A673 (cell line): ENCODE measurements at regions not wholly inside any gene's neighbourhood (a gene's known extent, or its start where the extent isn't known, plus 50 kb on each side); places are given as distances from the start of the nearest gene placed in this dataset.

ENCODE experiments used
- EZH2 ChIP-seq: fragments of 200-600 bp; sonication (generic); IDR thresholded peaks from 2 replicates; pipeline ENCODE4 v1.6.1; 2017; ENCODE audit warnings: borderline replicate concordance, low read depth, mild to moderate bottlenecking, mixed read lengths, antibody characterized with exemption, low read length; ENCODE audit not compliant: poor library complexity, severe bottlenecking
- TF ChIP-seq, protein P1 (sequence below): fragments of 300-800, 200-600 bp; sonication (generic); conservative IDR thresholded peaks from 2 replicates; pipeline ENCODE4 v1.5.1; 2017; ENCODE audit warnings: low read depth, mild to moderate bottlenecking, antibody characterized with exemption, low read length, moderate library complexity, mixed read lengths

DNA sequence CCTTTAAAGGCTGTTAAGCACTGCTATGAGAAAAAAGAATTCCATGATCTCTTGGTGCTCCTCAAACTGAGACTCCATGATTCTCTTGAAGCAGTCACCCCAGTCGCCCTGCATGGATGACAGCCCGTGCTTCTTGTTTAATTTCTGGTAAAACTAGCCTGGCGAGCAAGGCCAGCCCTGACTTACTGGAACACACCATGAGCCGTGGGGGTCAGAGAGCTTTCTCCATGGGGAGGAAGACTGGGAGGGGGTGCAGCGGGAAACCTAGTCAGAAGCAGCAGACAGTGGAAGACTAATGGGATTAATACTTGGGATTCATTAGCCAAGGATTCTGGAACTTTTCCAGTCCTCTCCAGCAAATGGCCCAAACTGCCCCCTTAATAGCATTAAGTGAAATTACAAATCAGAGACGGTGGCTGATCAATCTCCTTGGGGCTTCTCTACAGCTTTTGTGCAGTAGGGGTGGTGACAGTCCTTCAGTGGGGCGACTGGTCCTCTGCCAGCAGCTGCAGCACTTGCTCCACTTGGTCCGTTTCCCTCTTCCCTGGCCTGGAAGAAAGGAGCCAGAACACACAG lies 57.2 kb upstream of the LRRN2 start:
- TF ChIP-seq, protein P1, sequence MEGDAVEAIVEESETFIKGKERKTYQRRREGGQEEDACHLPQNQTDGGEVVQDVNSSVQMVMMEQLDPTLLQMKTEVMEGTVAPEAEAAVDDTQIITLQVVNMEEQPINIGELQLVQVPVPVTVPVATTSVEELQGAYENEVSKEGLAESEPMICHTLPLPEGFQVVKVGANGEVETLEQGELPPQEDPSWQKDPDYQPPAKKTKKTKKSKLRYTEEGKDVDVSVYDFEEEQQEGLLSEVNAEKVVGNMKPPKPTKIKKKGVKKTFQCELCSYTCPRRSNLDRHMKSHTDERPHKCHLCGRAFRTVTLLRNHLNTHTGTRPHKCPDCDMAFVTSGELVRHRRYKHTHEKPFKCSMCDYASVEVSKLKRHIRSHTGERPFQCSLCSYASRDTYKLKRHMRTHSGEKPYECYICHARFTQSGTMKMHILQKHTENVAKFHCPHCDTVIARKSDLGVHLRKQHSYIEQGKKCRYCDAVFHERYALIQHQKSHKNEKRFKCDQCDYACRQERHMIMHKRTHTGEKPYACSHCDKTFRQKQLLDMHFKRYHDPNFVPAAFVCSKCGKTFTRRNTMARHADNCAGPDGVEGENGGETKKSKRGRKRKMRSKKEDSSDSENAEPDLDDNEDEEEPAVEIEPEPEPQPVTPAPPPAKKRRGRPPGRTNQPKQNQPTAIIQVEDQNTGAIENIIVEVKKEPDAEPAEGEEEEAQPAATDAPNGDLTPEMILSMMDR, result no peak
- no peak for TF ChIP-seq EZH2
